Heart left ventricle (tissue), 13 donors: ENCODE measurements at regions not wholly inside any gene's neighbourhood (a gene's known extent, or its start where the extent isn't known, plus 50 kb on each side); places are given as distances from the start of the nearest gene placed in this dataset.

Experiments used
- CTCF ChIP-seq, 12 donors: fragments of 200-600 bp; sonication (generic) in 4 of 12; IDR thresholded peaks; one replicate each; pipeline versions ENCODE4 v1.5.0 to v1.8.0; 2018 to 2022; ENCODE audit warnings: antibody characterized with exemption in 12 of 12, mild to moderate bottlenecking in 5 of 12
- POLR2A ChIP-seq, 2 donors: fragments of 450-650 bp; IDR thresholded peaks; one replicate each; pipeline ENCODE4 v1.6.1; 2017; ENCODE audit warnings: antibody characterized with exemption in 2 of 2, mild to moderate bottlenecking in 2 of 2, moderate library complexity in 2 of 2
- donor health status: ischemic (EF 13 %, LVEDD 7.1; RV severe dilation, severe dysfunction).
- donor health status: DM: no; HTN: yes; CAD: no.
- donor health status: DM: no; HTN: no; CAD: no.
- donor health status: ischemic (EF 25% LVEDD 6.9; RV normal size, moderate dysfunction).
- donor health status: ischemic (EF 25% LVEDD 5.7; RV mildly dilated, moderate dysfunction).
- donor health status: ischemic (EF 35%, LVEDD 5.7; RV mildly dilated, moderate dysfunction).
- donor health status: nonischemic (EF 11% LVEDD 7.7; RV severe dilation, severe dysfunction).
- donor health status: DM: yes; HTN: yes; CAD: no.
- donor health status: PGD.
- donor health status: ischemic (EF 29% LVEDD 5.4; RV normal size, mild dysfunction).
- donor health status: nonischemic (EF 23%, LVEDD 6.1; RV moderate dilation, normal function).

- TF ChIP-seq CTCF (IDR thresholded peaks at IDR 0.05) = no peak
- no peak for TF ChIP-seq POLR2A (IDR thresholded peaks at IDR 0.05)
Measured at GRCh38 chr3:147301781-147302180, 104.6 kb downstream of the ZIC4 start.
